ENCODE measurements at regions not wholly inside any gene's neighbourhood (a gene's known extent, or its start where the extent isn't known, plus 50 kb on each side); places are given as distances from the start of the nearest gene placed in this dataset.

GRCh38 chr6:114707081-114707620, 364.3 kb upstream of the HS3ST5 start:
- H3K36me3 Mint-ChIP-seq = no peaks in the 10 kb centered on the region
- TF ChIP-seq CTCF (IDR thresholded peaks at IDR 0.05; ENCODE audit: unreplicated experiment) = no peak
- no peak for DNase-seq (ENCODE audit: low spot score in 2 of 2, unreplicated experiment in 2 of 2)
- no peak overlapping the region for H3K4me3 Mint-ChIP-seq
- peaks cover 10% of the 10 kb centered on the region for H3K9me3 Mint-ChIP-seq
- H3K4me1 Mint-ChIP-seq = peaks cover 7% of the 10 kb centered on the region
- H3K27ac Mint-ChIP-seq = peak overlapping the region; percentile 85
- H3K27me3 Mint-ChIP-seq (ENCODE audit: low read depth) = no peaks in the 10 kb centered on the region

- Mint-ChIP-seq H3K4me1 (no peaks in the 10 kb centered on the region), H3K9me3 (peaks cover 21% of the 10 kb centered on the region), H3K27me3 (ENCODE audit: low read depth) (no peaks in the 10 kb centered on the region), H3K36me3 (no peaks in the 10 kb centered on the region), H3K27ac (no peak overlapping the region), H3K4me3 (no peak overlapping the region)
- DNase-seq (ENCODE audit: low spot score in 2 of 2, unreplicated experiment in 2 of 2) = no peak
- TF ChIP-seq CTCF (IDR thresholded peaks at IDR 0.05; ENCODE audit: unreplicated experiment) = no peak
Measured at GRCh38 chr6:114690625-114691024, 347.8 kb upstream of the HS3ST5 start.

GRCh38 chr6:114659513-114659912, 316.7 kb upstream of the HS3ST5 start:
- H3K4me3 Mint-ChIP-seq = no peak overlapping the region
- no peaks in the 10 kb centered on the region for H3K4me1 Mint-ChIP-seq
- H3K27ac Mint-ChIP-seq = no peak overlapping the region
- no peak for TF ChIP-seq CTCF (IDR thresholded peaks at IDR 0.05; ENCODE audit: unreplicated experiment)
- H3K9me3 Mint-ChIP-seq = peaks cover 20% of the 10 kb centered on the region
- H3K36me3 Mint-ChIP-seq = no peaks in the 10 kb centered on the region
- DNase-seq (ENCODE audit: low spot score in 2 of 2, unreplicated experiment in 2 of 2) = no peak
- H3K27me3 Mint-ChIP-seq (ENCODE audit: low read depth) = no peaks in the 10 kb centered on the region

- Mint-ChIP-seq H3K4me1 (peaks cover 17% of the 10 kb centered on the region), H3K4me3 (no peak overlapping the region), H3K36me3 (no peaks in the 10 kb centered on the region), H3K27me3 (ENCODE audit: low read depth) (no peaks in the 10 kb centered on the region), H3K9me3 (peaks cover 5% of the 10 kb centered on the region), H3K27ac (no peak overlapping the region)
- no peak for DNase-seq (ENCODE audit: low spot score in 2 of 2, unreplicated experiment in 2 of 2)
- TF ChIP-seq CTCF (IDR thresholded peaks at IDR 0.05; ENCODE audit: unreplicated experiment) = no peak
Measured at GRCh38 chr6:114651611-114652010, 308.8 kb upstream of the HS3ST5 start.

- H3K9me3 Mint-ChIP-seq = peaks cover 5% of the 10 kb centered on the region
- no peaks in the 10 kb centered on the region for H3K36me3 Mint-ChIP-seq
- no peak for TF ChIP-seq CTCF (IDR thresholded peaks at IDR 0.05; ENCODE audit: unreplicated experiment)
- no peak overlapping the region for H3K4me3 Mint-ChIP-seq
- no peaks in the 10 kb centered on the region for H3K27me3 Mint-ChIP-seq (ENCODE audit: low read depth)
- H3K4me1 Mint-ChIP-seq = peaks cover 25% of the 10 kb centered on the region
- H3K27ac Mint-ChIP-seq = peak overlapping the region; percentile 67
- no peak for DNase-seq (ENCODE audit: low spot score in 2 of 2, unreplicated experiment in 2 of 2)
Measured at GRCh38 chr6:114650891-114651290, 308.1 kb upstream of the HS3ST5 start.

GRCh38 chr6:114649298-114649697, 306.5 kb upstream of the HS3ST5 start:
- Mint-ChIP-seq H3K36me3 (peaks cover 1% of the 10 kb centered on the region), H3K9me3 (peaks cover 8% of the 10 kb centered on the region), H3K4me3 (no peak overlapping the region), H3K4me1 (peaks cover 28% of the 10 kb centered on the region), H3K27ac (no peak overlapping the region), H3K27me3 (ENCODE audit: low read depth) (no peaks in the 10 kb centered on the region)
- TF ChIP-seq CTCF (IDR thresholded peaks at IDR 0.05; ENCODE audit: unreplicated experiment) = no peak
- no peak for DNase-seq (ENCODE audit: low spot score in 2 of 2, unreplicated experiment in 2 of 2)

Data from mesothelial cell of epicardium (in vitro differentiated cells).